ENCODE measurements at regions not wholly inside any gene's neighbourhood (a gene's known extent, or its start where the extent isn't known, plus 50 kb on each side); places are given as distances from the start of the nearest gene placed in this dataset.
A peak's percentile ranks its signal among the peaks of the same experiment; 100 is the strongest.

DNA sequence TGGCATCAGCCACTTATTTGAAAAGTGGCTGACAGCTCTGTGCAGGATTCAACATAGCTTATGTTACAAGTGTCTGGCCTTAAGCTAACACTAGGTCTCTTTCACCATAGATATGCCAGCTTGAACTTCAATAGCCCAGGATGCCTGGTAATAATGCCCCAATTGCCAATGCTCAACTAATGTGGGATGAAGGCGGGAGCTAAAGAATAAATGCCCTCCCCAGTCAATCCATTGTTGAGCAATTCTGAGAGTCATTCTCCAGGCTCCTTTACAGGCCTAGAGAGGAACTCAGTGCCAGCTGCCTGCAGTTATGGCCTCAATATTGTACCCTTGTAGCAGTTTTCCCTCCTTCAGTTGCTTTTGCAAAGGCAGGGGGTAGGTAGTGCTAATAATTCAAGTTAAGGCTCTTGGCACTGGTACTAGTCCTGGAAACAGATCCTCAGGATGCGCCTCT is 460.2 kb downstream of the GABRG1 start:
- intact Hi-C loops (cut with DNase I): no loop called here
- Histone ChIP-seq H3K4me3 (no peak overlapping the region), H3K27me3 (no peaks in the 10 kb centered on the region), H3K9me3 (replicated peaks in 1 of 3) (peaks cover 0 to 4% (median 0%) of the 10 kb centered on the region in 3 donors), H3K27ac (no peak overlapping the region), H3K4me1 (replicated peaks in 1 of 2) (no peaks in the 10 kb centered on the region), H3K36me3 (replicated peaks in 1 of 2) (no peaks in the 10 kb centered on the region)
- no peak for DNase-seq
- 88 to 94% (median 88%) methylated on average over 2 of the region's 2 CpGs for WGBS, 4 donors
- TF ChIP-seq, protein P1, sequence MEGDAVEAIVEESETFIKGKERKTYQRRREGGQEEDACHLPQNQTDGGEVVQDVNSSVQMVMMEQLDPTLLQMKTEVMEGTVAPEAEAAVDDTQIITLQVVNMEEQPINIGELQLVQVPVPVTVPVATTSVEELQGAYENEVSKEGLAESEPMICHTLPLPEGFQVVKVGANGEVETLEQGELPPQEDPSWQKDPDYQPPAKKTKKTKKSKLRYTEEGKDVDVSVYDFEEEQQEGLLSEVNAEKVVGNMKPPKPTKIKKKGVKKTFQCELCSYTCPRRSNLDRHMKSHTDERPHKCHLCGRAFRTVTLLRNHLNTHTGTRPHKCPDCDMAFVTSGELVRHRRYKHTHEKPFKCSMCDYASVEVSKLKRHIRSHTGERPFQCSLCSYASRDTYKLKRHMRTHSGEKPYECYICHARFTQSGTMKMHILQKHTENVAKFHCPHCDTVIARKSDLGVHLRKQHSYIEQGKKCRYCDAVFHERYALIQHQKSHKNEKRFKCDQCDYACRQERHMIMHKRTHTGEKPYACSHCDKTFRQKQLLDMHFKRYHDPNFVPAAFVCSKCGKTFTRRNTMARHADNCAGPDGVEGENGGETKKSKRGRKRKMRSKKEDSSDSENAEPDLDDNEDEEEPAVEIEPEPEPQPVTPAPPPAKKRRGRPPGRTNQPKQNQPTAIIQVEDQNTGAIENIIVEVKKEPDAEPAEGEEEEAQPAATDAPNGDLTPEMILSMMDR (IDR thresholded peaks at IDR 0.05): no peak
- TF ChIP-seq POLR2A (IDR thresholded peaks at IDR 0.05): no peak

DNA sequence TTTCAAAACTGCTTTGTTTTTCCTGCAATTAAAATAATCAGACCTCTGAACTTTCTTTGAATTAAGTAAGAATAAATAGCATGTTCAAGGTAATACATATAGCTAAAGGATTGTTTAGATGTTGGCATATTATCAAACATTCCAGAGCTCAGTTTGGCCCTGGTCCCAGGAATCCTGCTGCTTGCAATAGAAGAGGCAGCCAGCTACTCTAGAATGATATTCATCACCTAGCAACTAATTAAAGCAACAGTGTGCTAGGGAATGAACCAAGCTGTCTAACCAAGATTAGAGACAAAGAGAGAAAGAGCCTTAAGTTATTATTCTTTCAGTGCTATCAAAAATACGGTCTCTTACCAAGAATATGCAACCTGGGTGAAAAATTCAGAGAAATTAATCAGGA is 460.9 kb downstream of the GABRG1 start:
- no peaks in the 10 kb centered on the region for H3K4me1 ChIP-seq (replicated peaks in 1 of 2)
- 32 to 49% (median 36%) methylated on average over 1 of the region's 1 CpG for WGBS, 4 donors
- intact Hi-C loops (cut with DNase I): no loop called here
- H3K27ac ChIP-seq: no peak overlapping the region
- no peak overlapping the region for H3K4me3 ChIP-seq
- peak; percentile 15 to 76 (median 52) for DNase-seq
- H3K27me3 ChIP-seq: no peaks in the 10 kb centered on the region
- peaks cover 0 to 4% (median 0%) of the 10 kb centered on the region in 3 donors for H3K9me3 ChIP-seq (replicated peaks in 1 of 3)
- no peak for TF ChIP-seq POLR2A (IDR thresholded peaks at IDR 0.05)
- TF ChIP-seq, protein P1 (IDR thresholded peaks at IDR 0.05): no peak
- H3K36me3 ChIP-seq (replicated peaks in 1 of 2): no peaks in the 10 kb centered on the region

DNA sequence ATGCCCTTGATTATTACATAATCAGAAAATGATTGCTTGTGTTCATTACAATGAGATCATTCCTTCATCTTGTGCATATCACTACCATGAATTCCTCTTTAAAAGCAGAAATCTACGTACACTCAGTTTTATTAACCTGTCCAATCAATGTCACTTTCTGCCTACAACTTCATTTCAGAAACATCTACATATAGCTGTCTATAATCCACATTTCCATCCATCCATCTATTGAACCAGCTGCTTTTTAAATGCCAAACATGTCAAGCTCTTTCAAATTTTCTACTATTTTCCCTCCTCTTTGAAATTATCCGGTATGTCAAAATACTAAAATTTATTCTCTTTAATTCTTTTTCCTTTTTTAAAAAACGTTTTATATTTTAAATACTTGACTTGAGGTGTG is 462.0 kb downstream of the GABRG1 start:
- TF ChIP-seq POLR2A (IDR thresholded peaks at IDR 0.05): no peak
- H3K9me3 ChIP-seq (replicated peaks in 1 of 3): peaks cover 0 to 4% (median 0%) of the 10 kb centered on the region in 3 donors
- no peaks in the 10 kb centered on the region for H3K4me1 ChIP-seq (replicated peaks in 1 of 2)
- H3K27ac ChIP-seq: no peak overlapping the region
- intact Hi-C loops (cut with DNase I): no loop called here
- H3K36me3 ChIP-seq (replicated peaks in 1 of 2): no peaks in the 10 kb centered on the region
- no peaks in the 10 kb centered on the region for H3K27me3 ChIP-seq
- no peak overlapping the region for H3K4me3 ChIP-seq
- no peak for DNase-seq
- WGBS, 4 donors: 68 to 74% (median 71%) methylated on average over 3 of the region's 3 CpGs

DNA sequence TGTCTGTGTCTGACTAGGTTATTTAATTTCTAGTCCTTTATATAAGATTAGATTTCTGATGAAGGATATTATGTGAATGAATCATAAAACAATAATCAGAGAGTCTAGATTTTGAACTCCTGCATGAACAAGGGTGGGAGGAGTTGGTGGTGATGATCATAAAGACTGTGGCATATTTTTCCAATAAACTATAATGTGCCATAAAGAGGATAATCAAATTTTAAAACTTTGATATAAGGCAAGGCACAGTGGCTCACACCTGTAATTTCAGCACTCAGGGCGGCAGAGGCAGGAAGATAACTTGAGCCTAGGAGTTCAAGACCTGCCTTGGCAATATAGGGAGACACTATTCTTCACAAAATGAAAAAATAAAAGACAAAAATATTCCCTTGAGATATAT is 473.3 kb downstream of the GABRG1 start:
- TF ChIP-seq, protein P1 (IDR thresholded peaks at IDR 0.05): no peak
- TF ChIP-seq POLR2A (IDR thresholded peaks at IDR 0.05): no peak
- Histone ChIP-seq H3K27ac (no peak overlapping the region), H3K27me3 (no peaks in the 10 kb centered on the region), H3K4me3 (no peak overlapping the region), H3K9me3 (replicated peaks in 1 of 3) (no peaks in the 10 kb centered on the region), H3K36me3 (replicated peaks in 1 of 2) (no peaks in the 10 kb centered on the region), H3K4me1 (replicated peaks in 1 of 2) (no peaks in the 10 kb centered on the region)
- DNase-seq: no peak
- WGBS, 4 donors: 92 to 96% (median 94%) methylated on average over 1 of the region's 1 CpG
- intact Hi-C loops (cut with DNase I): no loop called here

DNA sequence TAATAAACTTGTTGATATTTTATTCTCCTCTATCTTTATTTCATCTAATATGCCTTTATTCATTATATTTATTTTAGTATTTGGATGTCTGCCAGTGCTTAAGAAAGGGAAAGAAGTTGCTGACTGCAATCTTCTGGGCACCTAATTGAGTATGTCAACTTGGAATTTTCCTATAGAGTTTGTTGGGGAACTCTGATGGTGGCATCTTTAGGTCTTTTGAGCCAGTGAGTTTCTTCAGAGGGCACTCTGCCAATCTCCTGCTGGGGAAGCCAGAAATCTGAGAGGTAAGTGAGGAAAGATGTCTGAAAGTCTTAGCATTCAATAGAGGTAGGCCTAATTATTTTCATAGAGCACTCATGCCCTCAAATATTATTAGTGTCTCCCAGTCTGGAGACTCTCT is 475.0 kb downstream of the GABRG1 start:
- H3K4me3 ChIP-seq: no peak overlapping the region
- no peak for TF ChIP-seq POLR2A (IDR thresholded peaks at IDR 0.05)
- TF ChIP-seq, protein P1 (IDR thresholded peaks at IDR 0.05): no peak
- H3K36me3 ChIP-seq (replicated peaks in 1 of 2): no peaks in the 10 kb centered on the region
- H3K4me1 ChIP-seq (replicated peaks in 1 of 2): no peaks in the 10 kb centered on the region
- H3K9me3 ChIP-seq (replicated peaks in 1 of 3): no peaks in the 10 kb centered on the region
- no peaks in the 10 kb centered on the region for H3K27me3 ChIP-seq
- no peak for DNase-seq
- no peak overlapping the region for H3K27ac ChIP-seq
- intact Hi-C loops (cut with DNase I): no loop called here
